ENCODE measurements at regions not wholly inside any gene's neighbourhood (a gene's known extent, or its start where the extent isn't known, plus 50 kb on each side); places are given as distances from the start of the nearest gene placed in this dataset.

DNA sequence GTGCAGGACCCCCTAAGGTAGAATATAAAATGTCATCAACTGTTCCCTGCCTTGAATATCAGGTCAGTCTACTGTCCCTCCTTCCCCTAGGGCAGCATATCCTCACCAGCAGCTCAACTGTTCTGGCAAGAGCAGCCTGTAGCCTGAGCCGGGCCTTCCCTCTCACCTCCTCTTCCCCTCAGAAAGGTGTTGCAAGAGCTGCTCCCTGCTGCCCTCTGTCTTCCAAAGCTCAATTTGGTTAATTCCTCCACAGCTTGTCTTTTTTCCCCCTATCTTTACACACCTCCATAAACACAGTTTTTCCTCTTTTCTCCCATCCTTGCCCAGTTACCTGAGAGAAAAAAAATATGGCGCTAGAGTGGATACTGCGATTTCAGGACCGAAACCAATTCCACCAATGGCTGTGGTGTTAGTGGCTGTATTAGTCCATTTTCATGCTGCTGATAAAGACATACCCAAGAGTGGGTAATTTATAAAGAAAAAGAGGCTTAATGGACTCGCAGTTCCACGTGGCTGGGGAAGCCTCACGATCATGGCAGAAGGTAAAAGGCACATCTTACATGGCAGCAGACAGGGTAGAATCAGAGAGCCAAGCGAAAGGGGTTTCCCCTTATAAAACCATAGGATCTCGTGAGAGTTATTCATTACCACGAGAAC lies 184.7 kb downstream of the MREG start (continued):
- TF ChIP-seq, protein P1, sequence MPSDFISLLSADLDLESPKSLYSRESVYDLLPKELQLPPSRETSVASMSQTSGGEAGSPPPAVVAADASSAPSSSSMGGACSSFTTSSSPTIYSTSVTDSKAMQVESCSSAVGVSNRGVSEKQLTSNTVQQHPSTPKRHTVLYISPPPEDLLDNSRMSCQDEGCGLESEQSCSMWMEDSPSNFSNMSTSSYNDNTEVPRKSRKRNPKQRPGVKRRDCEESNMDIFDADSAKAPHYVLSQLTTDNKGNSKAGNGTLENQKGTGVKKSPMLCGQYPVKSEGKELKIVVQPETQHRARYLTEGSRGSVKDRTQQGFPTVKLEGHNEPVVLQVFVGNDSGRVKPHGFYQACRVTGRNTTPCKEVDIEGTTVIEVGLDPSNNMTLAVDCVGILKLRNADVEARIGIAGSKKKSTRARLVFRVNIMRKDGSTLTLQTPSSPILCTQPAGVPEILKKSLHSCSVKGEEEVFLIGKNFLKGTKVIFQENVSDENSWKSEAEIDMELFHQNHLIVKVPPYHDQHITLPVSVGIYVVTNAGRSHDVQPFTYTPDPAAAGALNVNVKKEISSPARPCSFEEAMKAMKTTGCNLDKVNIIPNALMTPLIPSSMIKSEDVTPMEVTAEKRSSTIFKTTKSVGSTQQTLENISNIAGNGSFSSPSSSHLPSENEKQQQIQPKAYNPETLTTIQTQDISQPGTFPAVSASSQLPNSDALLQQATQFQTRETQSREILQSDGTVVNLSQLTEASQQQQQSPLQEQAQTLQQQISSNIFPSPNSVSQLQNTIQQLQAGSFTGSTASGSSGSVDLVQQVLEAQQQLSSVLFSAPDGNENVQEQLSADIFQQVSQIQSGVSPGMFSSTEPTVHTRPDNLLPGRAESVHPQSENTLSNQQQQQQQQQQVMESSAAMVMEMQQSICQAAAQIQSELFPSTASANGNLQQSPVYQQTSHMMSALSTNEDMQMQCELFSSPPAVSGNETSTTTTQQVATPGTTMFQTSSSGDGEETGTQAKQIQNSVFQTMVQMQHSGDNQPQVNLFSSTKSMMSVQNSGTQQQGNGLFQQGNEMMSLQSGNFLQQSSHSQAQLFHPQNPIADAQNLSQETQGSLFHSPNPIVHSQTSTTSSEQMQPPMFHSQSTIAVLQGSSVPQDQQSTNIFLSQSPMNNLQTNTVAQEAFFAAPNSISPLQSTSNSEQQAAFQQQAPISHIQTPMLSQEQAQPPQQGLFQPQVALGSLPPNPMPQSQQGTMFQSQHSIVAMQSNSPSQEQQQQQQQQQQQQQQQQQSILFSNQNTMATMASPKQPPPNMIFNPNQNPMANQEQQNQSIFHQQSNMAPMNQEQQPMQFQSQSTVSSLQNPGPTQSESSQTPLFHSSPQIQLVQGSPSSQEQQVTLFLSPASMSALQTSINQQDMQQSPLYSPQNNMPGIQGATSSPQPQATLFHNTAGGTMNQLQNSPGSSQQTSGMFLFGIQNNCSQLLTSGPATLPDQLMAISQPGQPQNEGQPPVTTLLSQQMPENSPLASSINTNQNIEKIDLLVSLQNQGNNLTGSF (CRISPR knock-in tag; IDR thresholded peaks at IDR 0.05), result no peak
- TF ChIP-seq ZMYM4 (CRISPR knock-in tag; IDR thresholded peaks at IDR 0.05) (peak; percentile 95), TGIF2 (CRISPR knock-in tag; IDR thresholded peaks at IDR 0.05) (no peak), TCF7 (IDR thresholded peaks at IDR 0.05; ENCODE audit: low read depth) (no peak), ZBTB20 (CRISPR knock-in tag; IDR thresholded peaks at IDR 0.05; ENCODE audit: borderline replicate concordance, low read depth) (peak; percentile 47; the same call in 1 of the 2 replicates), ZNF350 (CRISPR knock-in tag; IDR thresholded peaks at IDR 0.05; ENCODE audit: borderline replicate concordance, low read depth) (no peak), BCL6 (CRISPR knock-in tag; IDR thresholded peaks at IDR 0.05) (peak; percentile 51; the same call in 1 of the 2 replicates), ZNF282 (IDR thresholded peaks at IDR 0.05; ENCODE audit: partially characterized antibody) (no peak), ADNP (CRISPR knock-in tag; IDR thresholded peaks at IDR 0.05) (0 out of 2 replicates have a peak, but pooled peaks have one; percentile 64), ZNF550 (CRISPR knock-in tag; IDR thresholded peaks at IDR 0.05; ENCODE audit: borderline replicate concordance) (no peak), NFATC3 (CRISPR knock-in tag; IDR thresholded peaks at IDR 0.05) (no peak), ZNF672 (CRISPR knock-in tag; IDR thresholded peaks at IDR 0.05) (no peak), PHB2 (IDR thresholded peaks at IDR 0.05; ENCODE audit: partially characterized antibody) (no peak), YEATS2 (CRISPR knock-in tag; IDR thresholded peaks at IDR 0.05; ENCODE audit: borderline replicate concordance) (no peak), SP1 (IDR thresholded peaks at IDR 0.05) (no peak), SP1 (CRISPR knock-in tag; IDR thresholded peaks at IDR 0.05) (no peak), REXO4 (CRISPR knock-in tag; IDR thresholded peaks at IDR 0.05; ENCODE audit: borderline replicate concordance) (no peak), RFX5 (IDR thresholded peaks at IDR 0.05; ENCODE audit: low read depth, low read length) (no peak), ZNF326 (CRISPR knock-in tag; IDR thresholded peaks at IDR 0.05; ENCODE audit: borderline replicate concordance) (no peak), ZNF431 (CRISPR knock-in tag; IDR thresholded peaks at IDR 0.05; ENCODE audit: borderline replicate concordance, low read depth) (no peak), ZNF317 (CRISPR knock-in tag; IDR thresholded peaks at IDR 0.05) (no peak), SRSF9 (IDR thresholded peaks at IDR 0.05; ENCODE audit: borderline replicate concordance, insufficient read depth, low read depth, low read length, poor library complexity, severe bottlenecking) (no peak)
- TF ChIP-seq, protein P2, sequence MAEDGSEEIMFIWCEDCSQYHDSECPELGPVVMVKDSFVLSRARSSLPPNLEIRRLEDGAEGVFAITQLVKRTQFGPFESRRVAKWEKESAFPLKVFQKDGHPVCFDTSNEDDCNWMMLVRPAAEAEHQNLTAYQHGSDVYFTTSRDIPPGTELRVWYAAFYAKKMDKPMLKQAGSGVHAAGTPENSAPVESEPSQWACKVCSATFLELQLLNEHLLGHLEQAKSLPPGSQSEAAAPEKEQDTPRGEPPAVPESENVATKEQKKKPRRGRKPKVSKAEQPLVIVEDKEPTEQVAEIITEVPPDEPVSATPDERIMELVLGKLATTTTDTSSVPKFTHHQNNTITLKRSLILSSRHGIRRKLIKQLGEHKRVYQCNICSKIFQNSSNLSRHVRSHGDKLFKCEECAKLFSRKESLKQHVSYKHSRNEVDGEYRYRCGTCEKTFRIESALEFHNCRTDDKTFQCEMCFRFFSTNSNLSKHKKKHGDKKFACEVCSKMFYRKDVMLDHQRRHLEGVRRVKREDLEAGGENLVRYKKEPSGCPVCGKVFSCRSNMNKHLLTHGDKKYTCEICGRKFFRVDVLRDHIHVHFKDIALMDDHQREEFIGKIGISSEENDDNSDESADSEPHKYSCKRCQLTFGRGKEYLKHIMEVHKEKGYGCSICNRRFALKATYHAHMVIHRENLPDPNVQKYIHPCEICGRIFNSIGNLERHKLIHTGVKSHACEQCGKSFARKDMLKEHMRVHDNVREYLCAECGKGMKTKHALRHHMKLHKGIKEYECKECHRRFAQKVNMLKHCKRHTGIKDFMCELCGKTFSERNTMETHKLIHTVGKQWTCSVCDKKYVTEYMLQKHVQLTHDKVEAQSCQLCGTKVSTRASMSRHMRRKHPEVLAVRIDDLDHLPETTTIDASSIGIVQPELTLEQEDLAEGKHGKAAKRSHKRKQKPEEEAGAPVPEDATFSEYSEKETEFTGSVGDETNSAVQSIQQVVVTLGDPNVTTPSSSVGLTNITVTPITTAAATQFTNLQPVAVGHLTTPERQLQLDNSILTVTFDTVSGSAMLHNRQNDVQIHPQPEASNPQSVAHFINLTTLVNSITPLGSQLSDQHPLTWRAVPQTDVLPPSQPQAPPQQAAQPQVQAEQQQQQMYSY (CRISPR knock-in tag; IDR thresholded peaks at IDR 0.05), result peak; percentile 62

Data from HepG2 (cell line).